IMR-90 (cell line): ENCODE measurements at regions not wholly inside any gene's neighbourhood (a gene's known extent, or its start where the extent isn't known, plus 50 kb on each side); places are given as distances from the start of the nearest gene placed in this dataset.

Experiments used
- ATAC-seq: fragments of 200-7000 bp; cut with Tn5 transposase; 2 replicates; pipeline ENCODE4 v1.9.1; 2020; ENCODE audit warnings: low read depth, mild to moderate bottlenecking, moderate library complexity
- BruUV-seq: library from RNA; stranded (reverse); fragments of 400-500 nt; replicated peaks from 2 replicates; lab custom pipeline; 2021; lab: Mats Ljungman, UMichigan
- CTCF ChIA-PET: fragments of 300-600 bp; formaldehyde crosslinking; extraction: SDS; loops from one replicate; lab custom pipeline; 2021; ENCODE audit warnings: antibody characterized with exemption; lab: Yijun Ruan, JAX
- POLR2A ChIA-PET: fragments of 300-600 bp; sonication (Branson Sonifier 250); formaldehyde crosslinking; loops from one replicate; lab custom pipeline; 2022; ENCODE audit warnings: antibody characterized with exemption; ENCODE audit not compliant: unreplicated experiment; lab: Charles Lee
- DNase-seq: peaks from one replicate; pipeline ENCODE4 v3.0.0; 2013
- H2AFZ ChIP-seq: replicated peaks from 2 replicates; pipeline ENCODE3; 2013; ENCODE audit warnings: low read length, mild to moderate bottlenecking; ENCODE audit not compliant: poor library complexity
- H2AK5ac ChIP-seq: 2 replicates; pipeline ENCODE4 v1.6.1; 2013; ENCODE audit warnings: low read depth, low read length, inconsistent platforms
- H2AK9ac ChIP-seq: replicated peaks from 2 replicates; pipeline ENCODE3; 2013; ENCODE audit warnings: mild to moderate bottlenecking, low read depth, low read length, moderate library complexity; ENCODE audit not compliant: poor library complexity
- H2BK120ac ChIP-seq: 2 replicates; pipeline ENCODE4 v1.6.1; 2013; ENCODE audit warnings: low read depth, low read length, inconsistent platforms
- H2BK15ac ChIP-seq: 3 replicates; pipeline ENCODE4 v1.6.1; 2013; ENCODE audit warnings: low read depth, low read length, inconsistent platforms
- H2BK20ac ChIP-seq: 2 replicates; pipeline ENCODE4 v1.6.1; 2013; ENCODE audit warnings: low read depth, mild to moderate bottlenecking, inconsistent platforms, low read length, moderate library complexity
- H2BK5ac ChIP-seq: 2 replicates; pipeline ENCODE4 v1.6.1; 2013; ENCODE audit warnings: mild to moderate bottlenecking, low read depth, low read length, inconsistent platforms; ENCODE audit not compliant: poor library complexity, severe bottlenecking
- H3K14ac ChIP-seq: replicated peaks from 2 replicates; pipeline ENCODE4 v1.6.1; 2013; ENCODE audit warnings: low read depth, low read length, inconsistent platforms
- H3K18ac ChIP-seq: 2 replicates; pipeline ENCODE4 v1.6.1; 2013; ENCODE audit warnings: low read depth, low read length, control low read depth
- H3K23ac ChIP-seq: 2 replicates; pipeline ENCODE4 v1.6.1; 2013; ENCODE audit warnings: low read depth, low read length, inconsistent platforms
- H3K27ac ChIP-seq: 2 replicates; pipeline ENCODE4 v1.5.1; 2013; ENCODE audit warnings: mild to moderate bottlenecking, control low read depth, low read length; ENCODE audit not compliant: insufficient read depth
- H3K27me3 ChIP-seq: 2 replicates; pipeline ENCODE4 v1.6.1; 2013; ENCODE audit warnings: low read length; ENCODE audit not compliant: control insufficient read depth, insufficient read depth
- H3K36me3 ChIP-seq: 2 replicates; pipeline ENCODE4 v1.6.1; 2013; ENCODE audit warnings: low read length, mixed read lengths; ENCODE audit not compliant: control insufficient read depth, insufficient read depth
- H3K4ac ChIP-seq: 2 replicates; pipeline ENCODE4 v1.6.1; 2013; ENCODE audit warnings: low read depth, low read length, inconsistent platforms
- H3K4me1 ChIP-seq: 2 replicates; pipeline ENCODE4 v1.6.1; 2013; ENCODE audit warnings: low read length, mixed read lengths; ENCODE audit not compliant: control insufficient read depth, insufficient read depth
- H3K4me2 ChIP-seq: 2 replicates; pipeline ENCODE4 v1.6.1; 2013; ENCODE audit warnings: low read depth, mild to moderate bottlenecking, control low read depth, low read length, moderate library complexity
- H3K4me3 ChIP-seq: 2 replicates; pipeline ENCODE4 v1.5.1; 2013; ENCODE audit warnings: low read depth, mild to moderate bottlenecking, control low read depth, low read length, moderate library complexity; ENCODE audit not compliant: insufficient read depth
- H3K56ac ChIP-seq: 2 replicates; pipeline ENCODE4 v1.6.1; 2013; ENCODE audit warnings: low read length, inconsistent platforms; ENCODE audit not compliant: insufficient read depth; ENCODE audit errors: extremely low read depth
- H3K79me1 ChIP-seq, 2 experiments: 2 replicates each; pipeline ENCODE4 v1.6.1; 2013; ENCODE audit warnings: low read length in 2 of 2, inconsistent platforms in 1 of 2, low read depth in 1 of 2
- H3K9ac ChIP-seq: 2 replicates; pipeline ENCODE4 v1.6.1; 2013; ENCODE audit warnings: low read depth, low read length, control low read depth
- H3K9me1 ChIP-seq: 2 replicates; pipeline ENCODE4 v1.6.1; 2013; ENCODE audit warnings: low read length, inconsistent platforms; ENCODE audit not compliant: insufficient read depth
- H3K9me3 ChIP-seq: 2 replicates; pipeline ENCODE4 v1.6.1; 2013; ENCODE audit warnings: low read length; ENCODE audit not compliant: control insufficient read depth, insufficient read depth
- H4K20me1 ChIP-seq: 2 replicates; pipeline ENCODE4 v1.6.1; 2013; ENCODE audit warnings: low read length, inconsistent platforms; ENCODE audit not compliant: insufficient read depth
- H4K5ac ChIP-seq: 2 replicates; pipeline ENCODE4 v1.6.1; 2013; ENCODE audit warnings: mild to moderate bottlenecking, low read depth, low read length, control low read depth
- H4K8ac ChIP-seq, 2 experiments: 2 replicates each; pipeline ENCODE4 v1.6.1; 2013; ENCODE audit warnings: low read depth in 2 of 2, low read length in 2 of 2, control low read depth in 1 of 2, inconsistent platforms in 1 of 2
- H4K91ac ChIP-seq: 2 replicates; pipeline ENCODE4 v1.6.1; 2013; ENCODE audit warnings: low read depth, low read length, inconsistent platforms; ENCODE audit not compliant: insufficient read depth
- CEBPB ChIP-seq: IDR thresholded peaks from 2 replicates; pipeline ENCODE4 v1.6.1; 2012; ENCODE audit warnings: low read depth, low read length, improper control_type of control experiment
- CHD1 ChIP-seq: IDR thresholded peaks from 2 replicates; pipeline ENCODE4 v1.6.1; 2012; ENCODE audit warnings: low read depth, low read length, improper control_type of control experiment
- CTCF ChIP-seq: conservative IDR thresholded peaks from 2 replicates; pipeline ENCODE4 v1.5.1; 2012; ENCODE audit warnings: mild to moderate bottlenecking, low read depth, low read length, improper control_type of control experiment
- ELK1 ChIP-seq: fragments of 150-350 bp; IDR thresholded peaks from 2 replicates; pipeline ENCODE4 v1.6.1; 2016; ENCODE audit warnings: low read depth, mild to moderate bottlenecking, low read length, moderate library complexity, borderline replicate concordance
- FOS ChIP-seq: fragments of 150-350 bp; IDR thresholded peaks from 2 replicates; pipeline ENCODE4 v1.6.1; 2016; ENCODE audit warnings: low read depth, low read length
- MAFK ChIP-seq: IDR thresholded peaks from 2 replicates; pipeline ENCODE4 v1.6.1; 2012; ENCODE audit warnings: low read depth, low read length, improper control_type of control experiment
- MAZ ChIP-seq: IDR thresholded peaks from 2 replicates; pipeline ENCODE4 v1.6.1; 2012; ENCODE audit warnings: low read depth, mild to moderate bottlenecking, low read length, improper control_type of control experiment, moderate library complexity, borderline replicate concordance
- MXI1 ChIP-seq: IDR thresholded peaks from 2 replicates; pipeline ENCODE4 v1.6.1; 2012; ENCODE audit warnings: low read depth, mild to moderate bottlenecking, low read length, moderate library complexity, borderline replicate concordance
- NFE2L2 ChIP-seq: fragments of 150-350 bp; IDR thresholded peaks from 2 replicates; pipeline ENCODE4 v1.6.1; 2016; ENCODE audit warnings: low read depth, mild to moderate bottlenecking, low read length
- POLR2A ChIP-seq: IDR thresholded peaks from 2 replicates; pipeline ENCODE4 v1.6.1; 2012; ENCODE audit warnings: mild to moderate bottlenecking, low read depth, low read length
- RAD21 ChIP-seq: IDR thresholded peaks from 2 replicates; pipeline ENCODE4 v1.6.1; 2012; ENCODE audit warnings: low read length, improper control_type of control experiment
- RCOR1 ChIP-seq: IDR thresholded peaks from 2 replicates; pipeline ENCODE4 v1.6.1; 2012; ENCODE audit warnings: mild to moderate bottlenecking, low read length, improper control_type of control experiment; ENCODE audit not compliant: insufficient replicate concordance
- SMC3 ChIP-seq: fragments of 150-350 bp; IDR thresholded peaks from 2 replicates; pipeline ENCODE4 v1.6.1; 2016; ENCODE audit warnings: low read depth, mild to moderate bottlenecking, antibody characterized with exemption, low read length, moderate library complexity
- WGBS, 2 experiments: methylation state at CpG; one replicate each; pipeline versions ENCODE4 v1.1.5 to v1.1.7; 2013; ENCODE audit warnings: missing lambda C conversion rate in 2 of 2; ENCODE audit not compliant: insufficient read length in 1 of 2; ENCODE audit errors: extremely low coverage in 2 of 2; 5-methylcytosine and 5-hydroxymethylcytosine counted together
- dilution Hi-C: fragments of 300-500 bp; cut with HindIII; formaldehyde crosslinking; loops from one replicate; pipeline ENCODE4 v1.14.3; 2018; ENCODE audit warnings: low sequenced_read_pairs; ENCODE audit not compliant: unreplicated experiment
- in situ Hi-C: fragments of 300-500 bp; cut with MboI; formaldehyde crosslinking; loops from 3 replicates; pipeline ENCODE4 v1.14.3; 2019; ENCODE audit warnings: low sequenced_read_pairs, inconsistent platforms, mixed read lengths
- intact Hi-C: fragments of 100-400 bp; cut with micrococcal nuclease; formaldehyde crosslinking; loops from 2 replicates; pipeline ENCODE4 v1.10.0; 2022
- TF ChIP-seq, protein P1 (sequence below): fragments of 150-350 bp; IDR thresholded peaks from 2 replicates; pipeline ENCODE4 v1.6.1; 2017; ENCODE audit warnings: mild to moderate bottlenecking, antibody characterized with exemption, low read length, low read depth

GRCh38 chr2:146081459-146081858, 1561.5 kb upstream of the ZEB2 start:
- no CpG with 5 or more reads among the region's 1 CpG for WGBS, 2 experiments
- DNase-seq (no peak), ATAC-seq (no peak)
- no TSS peak for BruUV-seq
- Histone ChIP-seq H4K91ac (no peak overlapping the region), H3K14ac (no peak overlapping the region), H2BK120ac (no peak overlapping the region), H3K9ac (no peak overlapping the region), H3K23ac (no peak overlapping the region), H3K9me3 (no peaks in the 10 kb centered on the region), H2AK9ac (no peak overlapping the region), H3K4me1 (no peaks in the 10 kb centered on the region), H2AFZ (no peak overlapping the region), H3K9me1 (no peaks in the 10 kb centered on the region), H2BK15ac (no peak overlapping the region), H3K4me3 (no peak overlapping the region), H2AK5ac (no peak overlapping the region), H3K4me2 (no peak overlapping the region), H4K20me1 (no peaks in the 10 kb centered on the region), H3K4ac (no peak overlapping the region), H4K8ac (no peak overlapping the region), H3K18ac (no peak overlapping the region), H2BK5ac (no peak overlapping the region), H3K27ac (no peak overlapping the region), H3K27me3 (no peaks in the 10 kb centered on the region), H4K5ac (no peak overlapping the region), H2BK20ac (no peak overlapping the region), H3K56ac (no peak overlapping the region), H3K79me1 (no peaks in the 10 kb centered on the region), H3K36me3 (no peaks in the 10 kb centered on the region)
- in situ Hi-C loops: no loop called here
- intact Hi-C loops: no loop called here
- ChIA-PET POLR2A (no interaction called here), CTCF (no interaction called here)
- TF ChIP-seq POLR2A (no peak), CEBPB (no peak), FOS (no peak), RAD21 (no peak), MAZ (no peak), RCOR1 (no peak), CHD1 (no peak), MAFK (no peak; the same call in 1 of the 2 replicates), SMC3 (no peak), CTCF (no peak), ELK1 (no peak), NFE2L2 (no peak), MXI1 (no peak)
- TF ChIP-seq, protein P1, sequence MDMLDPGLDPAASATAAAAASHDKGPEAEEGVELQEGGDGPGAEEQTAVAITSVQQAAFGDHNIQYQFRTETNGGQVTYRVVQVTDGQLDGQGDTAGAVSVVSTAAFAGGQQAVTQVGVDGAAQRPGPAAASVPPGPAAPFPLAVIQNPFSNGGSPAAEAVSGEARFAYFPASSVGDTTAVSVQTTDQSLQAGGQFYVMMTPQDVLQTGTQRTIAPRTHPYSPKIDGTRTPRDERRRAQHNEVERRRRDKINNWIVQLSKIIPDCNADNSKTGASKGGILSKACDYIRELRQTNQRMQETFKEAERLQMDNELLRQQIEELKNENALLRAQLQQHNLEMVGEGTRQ: no peak
- dilution Hi-C loops: no loop called here
